GM08714 (cell line): ENCODE measurements at regions not wholly inside any gene's neighbourhood (a gene's known extent, or its start where the extent isn't known, plus 50 kb on each side); places are given as distances from the start of the nearest gene placed in this dataset.

Experiments
- H3K4me3 ChIP-seq: fragments of 200-500 bp; sonication (Bioruptor generic); 2 replicates; pipeline ENCODE4 v1.5.1; 2014; ENCODE audit warnings: mild to moderate bottlenecking, low read length, inconsistent platforms
- ZNF274 ChIP-seq: IDR thresholded peaks from 2 replicates; pipeline ENCODE4 v1.6.1; 2012; ENCODE audit warnings: mild to moderate bottlenecking, low read depth, low read length

DNA sequence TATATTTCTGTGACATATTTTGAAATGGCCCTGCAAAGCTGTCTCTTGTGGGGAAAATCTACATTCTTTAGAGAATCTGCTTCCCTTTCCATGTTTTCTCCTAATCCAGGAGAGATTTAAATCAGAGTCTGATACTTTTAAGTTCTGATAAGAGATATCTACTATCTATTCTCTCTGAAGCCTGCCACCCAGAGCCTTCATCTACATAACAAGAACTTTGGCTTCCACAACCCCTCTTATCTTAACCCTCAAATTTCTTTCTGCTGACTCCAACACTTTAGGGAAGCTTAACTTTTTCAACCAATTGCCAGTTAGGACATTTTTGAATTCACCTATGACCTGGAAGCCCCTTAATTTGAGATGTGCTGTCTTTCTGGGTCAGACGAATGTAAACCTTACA lies 965.2 kb downstream of the TBC1D22A start:
- no peak for TF ChIP-seq ZNF274
- no peak overlapping the region for H3K4me3 ChIP-seq

DNA sequence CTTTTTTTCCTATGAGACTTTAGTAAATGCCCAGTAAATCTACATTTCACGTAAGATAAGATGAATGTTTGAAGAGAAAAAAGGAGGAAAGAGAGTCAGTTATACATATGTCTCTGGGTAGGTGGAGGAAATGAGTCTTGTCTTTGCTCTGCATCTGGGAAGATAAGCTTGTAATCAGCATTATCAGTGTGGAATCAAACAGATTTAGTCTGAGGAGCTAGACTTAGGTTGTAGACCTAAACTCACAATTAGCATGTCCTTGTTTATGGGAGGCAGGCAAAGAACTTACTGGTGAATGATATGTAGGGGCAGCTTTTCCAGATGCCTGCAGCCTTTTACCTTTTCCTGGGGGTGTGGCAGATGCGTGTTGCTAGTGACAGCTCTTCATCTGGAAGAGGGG lies 962.3 kb downstream of the TBC1D22A start:
- no peak overlapping the region for H3K4me3 ChIP-seq
- TF ChIP-seq ZNF274: no peak

DNA sequence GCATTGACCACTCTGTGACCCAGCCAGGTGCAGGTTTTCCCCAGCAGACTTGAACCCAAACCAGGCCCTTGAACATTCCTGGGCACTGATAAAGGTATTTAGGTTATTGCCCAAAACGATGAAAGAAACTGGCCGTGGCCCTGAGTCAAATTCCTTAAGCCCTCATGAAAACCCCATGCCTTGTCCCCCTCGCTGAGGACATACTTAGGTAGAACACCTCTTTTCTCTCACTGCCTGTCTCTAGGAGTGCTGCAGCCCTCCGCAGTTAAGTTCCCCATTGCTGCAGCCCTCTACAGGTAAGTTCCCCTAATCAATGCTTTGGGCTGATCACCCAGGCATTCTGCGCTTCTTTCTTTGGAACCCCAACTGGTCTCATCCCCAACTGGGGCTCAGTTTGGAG lies 961.6 kb downstream of the TBC1D22A start:
- no peak overlapping the region for H3K4me3 ChIP-seq
- no peak for TF ChIP-seq ZNF274

DNA sequence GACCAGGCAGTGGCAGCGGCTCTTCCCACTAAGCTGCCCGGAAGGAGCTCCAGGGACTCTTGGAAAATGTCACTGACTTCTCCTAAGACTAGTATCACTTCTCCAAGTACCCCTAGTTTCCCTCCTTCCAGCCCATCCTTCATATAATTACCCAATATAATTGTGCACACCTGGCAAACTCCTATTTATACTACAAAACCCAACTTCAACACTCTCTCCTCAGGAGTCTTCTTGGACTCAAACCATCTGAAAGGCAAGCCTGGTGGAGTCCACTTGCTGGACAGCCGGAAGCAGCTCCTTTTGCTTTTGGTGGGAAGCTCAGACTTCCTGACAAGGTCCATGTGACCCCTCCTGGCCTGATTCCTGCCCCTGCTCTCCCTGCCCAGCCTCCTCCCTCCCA lies 955.9 kb downstream of the TBC1D22A start:
- no peak for TF ChIP-seq ZNF274
- no peak overlapping the region for H3K4me3 ChIP-seq

DNA sequence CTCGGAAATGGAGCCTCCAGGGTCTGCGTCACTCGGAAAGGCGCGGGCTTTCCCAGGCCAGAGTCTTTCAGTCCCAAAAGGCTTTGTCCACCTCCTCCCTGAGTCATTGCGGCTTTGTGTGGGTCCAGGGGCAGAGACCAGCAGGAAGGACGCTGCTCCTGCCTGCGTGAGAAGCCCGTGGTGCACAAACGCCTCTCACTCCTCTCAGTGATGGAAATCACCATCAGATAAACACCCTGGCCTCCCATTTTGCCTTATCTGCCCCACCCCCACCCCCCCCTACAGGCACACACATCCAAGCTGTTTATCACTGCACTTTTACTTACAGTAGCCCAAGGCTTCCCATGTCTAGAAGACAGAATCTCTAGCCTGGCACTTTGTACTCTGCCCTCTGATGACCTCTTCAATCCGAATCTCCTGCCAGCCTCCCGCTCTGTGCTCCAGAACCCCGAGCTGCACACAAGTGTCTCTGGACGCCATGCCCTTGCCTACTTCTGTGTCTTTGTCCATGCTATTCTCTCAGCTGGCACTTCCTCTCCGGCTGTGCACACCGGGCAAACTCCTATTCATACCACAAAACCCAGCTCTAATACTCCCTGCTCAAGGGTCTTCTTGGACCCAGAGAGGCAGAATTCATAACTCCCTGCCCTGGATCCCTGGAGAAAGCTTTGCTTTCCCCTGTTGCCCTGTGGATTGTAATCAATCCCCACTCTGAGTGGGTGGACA lies 954.6 kb downstream of the TBC1D22A start:
- no peak for TF ChIP-seq ZNF274
- H3K4me3 ChIP-seq: no peak overlapping the region

DNA sequence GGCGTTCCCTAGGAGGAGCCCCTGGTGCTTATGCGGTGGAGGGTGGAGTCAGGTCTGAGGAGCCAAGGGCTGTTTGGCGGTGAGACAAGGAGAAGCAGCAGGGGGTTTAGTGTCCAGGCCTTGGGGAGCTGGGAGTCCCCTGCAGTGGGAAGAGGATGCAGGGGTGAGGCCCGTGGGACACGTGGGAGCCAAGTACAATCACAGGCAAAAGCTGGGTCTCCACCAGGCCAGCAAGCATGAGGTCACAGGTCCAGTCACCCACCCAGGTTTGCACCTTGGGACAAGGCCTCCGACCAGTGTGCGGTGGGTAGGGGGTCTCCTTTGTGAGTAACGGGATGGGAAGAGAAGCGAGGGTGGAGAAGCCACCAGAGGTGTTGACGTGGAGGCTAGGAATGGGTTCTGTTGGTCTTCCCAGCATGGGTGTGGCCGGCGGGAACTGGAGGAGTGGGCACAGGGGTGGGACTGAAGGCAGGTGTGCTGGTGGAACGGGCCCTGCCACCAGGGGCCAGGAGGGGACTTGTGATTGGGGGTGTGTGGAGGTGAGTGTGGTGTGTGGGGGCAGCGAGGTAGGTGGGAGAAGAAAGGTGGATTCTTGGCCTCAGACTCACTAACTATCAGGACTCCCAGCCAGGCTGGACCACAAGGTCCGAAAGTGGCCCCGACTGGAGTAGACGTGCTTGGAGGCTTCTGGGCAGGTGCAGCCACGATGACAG lies 953.6 kb downstream of the TBC1D22A start:
- no peak overlapping the region for H3K4me3 ChIP-seq
- TF ChIP-seq ZNF274: no peak

DNA sequence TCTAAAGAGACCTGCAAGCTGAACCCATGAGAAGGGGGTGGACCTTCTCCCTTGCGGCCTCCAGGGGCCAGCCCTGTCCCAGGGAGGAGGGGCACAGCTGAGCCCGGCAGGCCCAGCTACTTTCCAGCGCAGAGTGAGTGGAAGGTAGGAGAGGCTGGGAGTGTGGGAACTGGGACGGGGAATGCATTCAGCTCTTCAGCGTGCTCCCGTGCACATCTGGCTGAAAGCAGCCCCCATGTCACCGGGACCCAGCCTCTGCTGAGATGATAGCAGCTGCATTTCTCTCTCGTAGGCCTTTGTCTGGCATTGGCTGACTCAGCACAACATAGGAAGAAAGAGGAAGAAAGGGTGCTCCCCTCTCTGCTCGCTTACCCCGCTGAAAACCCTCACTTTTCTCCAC lies 951.5 kb downstream of the TBC1D22A start:
- no peak overlapping the region for H3K4me3 ChIP-seq
- no peak for TF ChIP-seq ZNF274

DNA sequence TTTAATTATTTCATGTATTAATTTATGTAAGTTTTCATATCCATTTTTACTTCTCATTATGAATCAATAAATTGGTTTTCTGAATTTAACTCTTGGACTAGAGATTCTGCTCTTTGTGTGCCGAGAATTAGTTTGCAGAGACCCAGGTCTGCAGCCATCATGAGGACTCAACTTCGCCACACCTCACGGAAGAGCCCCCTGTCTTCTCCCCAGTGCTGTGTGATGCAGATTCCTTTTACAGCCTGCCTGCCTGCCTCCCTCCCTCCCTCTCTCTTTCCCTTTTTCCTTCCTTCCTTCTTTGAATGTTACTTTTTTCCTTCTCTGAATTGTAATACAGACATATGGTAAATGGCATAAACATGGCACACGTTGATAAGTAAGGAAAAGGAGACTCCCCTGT lies 947.7 kb downstream of the TBC1D22A start:
- no peak for TF ChIP-seq ZNF274
- H3K4me3 ChIP-seq: no peak overlapping the region

DNA sequence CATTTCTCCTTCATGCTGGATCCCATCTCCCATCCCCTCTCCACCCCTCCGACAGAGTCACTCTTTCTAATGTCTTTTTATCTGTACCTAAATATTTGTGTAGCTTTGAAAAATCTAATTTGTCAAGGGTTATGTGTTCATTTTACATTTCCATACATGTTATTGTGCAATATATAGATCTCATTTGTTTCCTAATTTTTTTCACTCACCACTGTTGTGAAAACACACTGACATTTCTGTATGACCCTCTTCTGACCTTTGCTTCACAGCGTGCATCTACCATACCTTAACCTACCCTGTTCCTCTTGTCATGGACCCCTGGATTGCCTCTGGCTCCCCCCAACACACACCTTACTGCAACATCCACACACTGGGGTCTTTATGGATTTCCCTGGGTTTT lies 942.9 kb downstream of the TBC1D22A start:
- no peak overlapping the region for H3K4me3 ChIP-seq
- no peak for TF ChIP-seq ZNF274

DNA sequence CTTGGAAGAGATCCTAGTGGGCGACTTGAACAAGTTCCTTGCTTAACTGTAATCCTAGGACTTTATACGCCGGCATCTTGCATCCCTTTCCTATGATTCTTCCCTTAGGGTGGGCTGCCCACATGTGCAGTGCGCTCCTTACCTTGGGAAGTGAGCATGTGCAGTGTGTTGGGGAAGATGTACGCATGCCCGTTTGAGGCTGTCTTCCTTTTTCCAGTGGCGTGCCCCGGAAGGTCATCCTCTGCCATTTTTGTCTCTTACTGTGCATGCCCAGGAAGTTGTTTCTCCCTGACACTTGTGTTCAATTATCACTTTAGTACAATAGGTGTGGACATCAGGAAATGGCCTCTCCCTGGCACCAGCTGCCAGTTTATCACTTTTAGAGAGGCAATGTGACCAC lies 936.5 kb downstream of the TBC1D22A start:
- H3K4me3 ChIP-seq: no peak overlapping the region
- TF ChIP-seq ZNF274: no peak

DNA sequence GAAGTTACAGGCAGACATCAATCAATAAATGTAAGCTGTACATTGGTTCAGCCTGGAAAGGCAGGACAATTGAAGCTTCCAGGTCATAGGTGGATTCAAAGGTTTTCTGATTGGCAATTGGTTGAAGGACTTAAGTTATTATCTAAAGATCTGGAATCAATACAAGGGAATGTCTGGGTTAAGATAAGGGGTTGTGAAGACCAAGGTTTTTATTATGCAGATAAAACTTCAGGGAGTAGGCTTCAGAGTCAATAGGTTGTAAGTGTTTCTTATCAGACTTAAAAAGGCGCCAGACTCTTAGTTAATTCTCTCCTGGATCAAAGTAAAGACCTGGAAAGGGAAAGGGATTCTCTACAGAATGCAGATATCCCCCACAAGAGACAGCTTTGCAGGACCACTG lies 935.4 kb downstream of the TBC1D22A start:
- H3K4me3 ChIP-seq: no peak overlapping the region
- TF ChIP-seq ZNF274: no peak

DNA sequence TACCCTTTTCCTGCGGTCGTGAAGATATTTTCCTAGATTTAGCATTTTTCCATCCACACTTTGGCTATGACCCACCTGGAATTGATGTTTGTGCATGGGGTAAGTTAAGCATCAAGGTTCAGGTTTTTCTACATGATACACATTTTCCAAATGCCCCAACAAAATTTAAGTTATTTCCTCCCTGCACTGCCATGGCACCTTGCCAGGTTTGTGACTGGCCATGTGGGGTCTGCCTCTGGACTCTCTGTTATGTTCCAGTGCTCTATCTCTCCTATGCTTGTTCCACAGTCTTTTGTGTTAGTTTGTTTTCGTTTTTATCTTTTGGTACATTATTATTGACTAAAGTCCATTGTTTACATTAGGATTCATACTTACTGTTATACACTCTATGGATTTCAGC lies 934.3 kb downstream of the TBC1D22A start:
- no peak for TF ChIP-seq ZNF274
- H3K4me3 ChIP-seq: no peak overlapping the region

DNA sequence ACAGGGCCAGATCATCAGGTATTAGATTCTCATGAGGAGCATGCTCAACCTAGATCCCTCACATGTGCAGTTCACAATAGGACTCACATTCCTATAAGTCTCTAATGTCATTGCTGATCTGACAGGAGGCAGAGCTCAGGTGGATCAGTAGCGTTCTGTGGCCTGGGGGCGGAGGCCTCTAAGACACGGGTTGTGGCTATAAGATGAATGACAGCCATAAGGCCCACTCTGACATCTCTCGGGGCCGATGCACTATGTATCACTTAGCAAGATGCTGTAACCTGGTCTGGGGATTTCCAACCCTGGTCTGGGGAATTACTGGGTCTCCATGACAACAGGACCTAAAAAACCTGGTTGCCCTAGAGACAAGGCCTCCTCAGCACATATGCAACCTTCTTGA lies 932.7 kb downstream of the TBC1D22A start:
- TF ChIP-seq ZNF274: no peak
- no peak overlapping the region for H3K4me3 ChIP-seq

DNA sequence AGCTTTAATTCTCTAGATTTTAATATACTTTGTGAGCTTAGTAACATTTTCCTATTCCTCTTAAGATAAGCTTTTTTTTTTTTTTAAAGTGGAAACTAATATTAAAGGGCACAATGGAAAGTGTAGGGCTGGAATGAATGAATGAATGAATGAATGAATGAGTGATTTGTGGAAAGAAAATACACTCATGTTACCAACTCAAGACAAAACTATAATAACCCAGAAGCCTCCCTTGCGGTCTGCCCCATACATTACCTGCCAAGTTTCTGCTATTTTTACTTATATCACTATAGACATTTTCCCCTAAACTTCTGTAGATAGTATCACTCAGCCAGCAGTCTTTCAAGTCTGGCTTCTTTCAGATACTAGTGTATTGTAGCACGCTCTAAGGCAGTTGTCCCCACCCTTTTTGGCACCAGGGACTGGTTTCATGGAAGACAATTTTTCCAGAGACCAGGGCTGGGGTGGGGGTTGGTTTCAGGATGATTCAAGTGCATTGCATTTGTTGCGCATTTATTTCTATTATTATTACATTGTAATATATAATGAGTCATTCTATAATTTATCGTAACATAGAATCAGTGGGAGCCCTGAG lies 932.2 kb downstream of the TBC1D22A start:
- TF ChIP-seq ZNF274: no peak
- H3K4me3 ChIP-seq: no peak overlapping the region

DNA sequence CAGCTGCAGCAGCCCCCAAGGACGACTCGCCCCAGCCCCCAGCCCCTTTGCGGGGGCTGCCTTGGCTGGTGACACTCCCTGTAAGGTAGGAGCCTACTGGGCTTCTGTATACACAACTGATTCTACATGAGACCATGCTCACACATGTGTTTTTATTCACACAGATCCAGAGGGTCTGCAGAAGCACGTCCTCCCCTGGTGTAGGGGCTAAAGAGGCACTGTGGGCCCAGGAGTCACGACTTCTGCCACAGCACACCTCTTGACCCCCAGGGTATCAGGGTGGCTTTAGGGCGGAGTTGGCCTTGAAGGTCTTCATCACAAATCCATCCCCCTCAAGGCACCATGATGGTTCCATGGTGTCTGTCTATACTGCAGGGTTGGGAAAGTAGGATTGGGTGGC lies 931.2 kb downstream of the TBC1D22A start:
- H3K4me3 ChIP-seq: no peak overlapping the region
- TF ChIP-seq ZNF274: no peak
